GM13976 (cell line): ENCODE measurements at regions not wholly inside any gene's neighbourhood (a gene's known extent, or its start where the extent isn't known, plus 50 kb on each side); places are given as distances from the start of the nearest gene placed in this dataset.

Source experiments
- DNase-seq: peaks from one replicate; pipeline ENCODE4 v3.0.0; 2012; ENCODE audit warnings: low spot score
- in situ Hi-C: fragments of 300-500 bp; cut with MboI; formaldehyde crosslinking; loops from one replicate; pipeline ENCODE4 v1.12.0; 2022; ENCODE audit warnings: low sequenced_read_pairs, mixed read lengths, inconsistent platforms; ENCODE audit not compliant: unreplicated experiment
- TF ChIP-seq, protein P1 (sequence below): IDR thresholded peaks from 2 replicates; pipeline ENCODE4 v1.5.1; 2012; ENCODE audit warnings: borderline replicate concordance, mild to moderate bottlenecking; ENCODE audit not compliant: insufficient read depth; ENCODE audit errors: extremely low read depth, missing control alignments, control extremely low read depth

DNA sequence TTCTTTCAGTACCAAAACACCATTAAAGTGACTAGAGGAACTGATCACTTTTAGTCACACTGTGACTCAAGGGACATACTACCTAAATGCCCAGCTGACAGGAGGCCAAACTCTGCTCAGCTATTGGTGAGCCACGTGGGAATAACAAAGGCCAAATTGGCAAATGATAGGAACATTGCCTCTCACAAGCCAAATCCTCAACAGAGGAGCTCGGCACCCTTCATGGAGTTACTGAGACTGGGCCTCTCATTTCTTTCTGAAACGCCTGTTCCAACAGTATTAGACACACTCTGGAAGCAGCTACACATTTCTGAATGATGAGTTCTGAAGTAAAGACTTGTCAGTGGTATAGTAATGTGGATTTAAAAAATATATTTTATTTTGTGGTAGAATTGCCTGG lies 166.0 kb upstream of the COL8A1 start:
- in situ Hi-C loops: no loop called here
- no peak for DNase-seq
- TF ChIP-seq, protein P1, sequence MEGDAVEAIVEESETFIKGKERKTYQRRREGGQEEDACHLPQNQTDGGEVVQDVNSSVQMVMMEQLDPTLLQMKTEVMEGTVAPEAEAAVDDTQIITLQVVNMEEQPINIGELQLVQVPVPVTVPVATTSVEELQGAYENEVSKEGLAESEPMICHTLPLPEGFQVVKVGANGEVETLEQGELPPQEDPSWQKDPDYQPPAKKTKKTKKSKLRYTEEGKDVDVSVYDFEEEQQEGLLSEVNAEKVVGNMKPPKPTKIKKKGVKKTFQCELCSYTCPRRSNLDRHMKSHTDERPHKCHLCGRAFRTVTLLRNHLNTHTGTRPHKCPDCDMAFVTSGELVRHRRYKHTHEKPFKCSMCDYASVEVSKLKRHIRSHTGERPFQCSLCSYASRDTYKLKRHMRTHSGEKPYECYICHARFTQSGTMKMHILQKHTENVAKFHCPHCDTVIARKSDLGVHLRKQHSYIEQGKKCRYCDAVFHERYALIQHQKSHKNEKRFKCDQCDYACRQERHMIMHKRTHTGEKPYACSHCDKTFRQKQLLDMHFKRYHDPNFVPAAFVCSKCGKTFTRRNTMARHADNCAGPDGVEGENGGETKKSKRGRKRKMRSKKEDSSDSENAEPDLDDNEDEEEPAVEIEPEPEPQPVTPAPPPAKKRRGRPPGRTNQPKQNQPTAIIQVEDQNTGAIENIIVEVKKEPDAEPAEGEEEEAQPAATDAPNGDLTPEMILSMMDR: no peak

DNA sequence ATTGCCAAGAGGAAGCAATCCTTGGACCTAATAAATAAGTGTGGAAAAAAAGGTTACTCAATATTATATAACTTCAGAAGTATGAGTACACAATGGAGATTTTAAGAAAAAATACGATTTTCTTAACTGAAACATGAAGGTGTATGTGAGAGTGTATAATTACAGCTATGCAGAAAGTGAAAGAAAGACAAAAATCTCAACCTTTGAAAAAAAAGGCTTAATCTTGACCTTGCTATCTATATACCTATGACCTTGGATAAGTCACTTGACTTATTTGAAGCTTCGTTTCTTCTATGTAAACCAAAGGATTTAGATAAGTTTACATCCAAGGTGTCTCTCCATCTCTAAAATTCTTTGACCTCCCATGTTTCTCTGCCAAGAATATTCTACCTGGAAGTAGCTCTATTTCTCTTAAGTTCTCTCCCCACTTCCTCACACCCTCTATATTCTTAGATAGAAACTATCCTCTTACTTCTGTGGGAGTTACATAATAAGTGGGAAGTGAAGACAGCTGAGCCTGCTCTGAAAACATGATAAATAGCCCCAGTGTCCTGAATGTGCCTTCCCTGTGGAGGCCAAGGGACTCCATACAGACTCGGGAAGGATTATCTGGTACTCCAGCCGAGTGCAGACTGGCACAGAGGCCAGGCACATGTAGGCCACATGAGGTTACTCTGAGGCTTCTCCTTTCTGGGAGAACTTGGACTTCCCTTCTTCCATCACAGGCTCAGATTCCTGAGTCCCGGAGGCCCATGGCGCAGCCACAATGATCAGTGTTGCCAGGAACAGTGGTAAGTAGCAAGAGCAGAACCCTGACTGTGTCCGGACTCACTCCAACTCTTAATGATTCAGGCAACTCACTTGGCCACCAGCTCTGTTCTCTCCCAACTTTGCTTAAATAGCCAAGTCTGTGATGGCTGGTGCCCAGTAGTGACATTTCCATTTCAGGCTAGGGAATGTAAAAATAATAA lies 166.8 kb upstream of the COL8A1 start:
- no peak for DNase-seq
- in situ Hi-C loops: no loop called here
- TF ChIP-seq, protein P1: no peak

DNA sequence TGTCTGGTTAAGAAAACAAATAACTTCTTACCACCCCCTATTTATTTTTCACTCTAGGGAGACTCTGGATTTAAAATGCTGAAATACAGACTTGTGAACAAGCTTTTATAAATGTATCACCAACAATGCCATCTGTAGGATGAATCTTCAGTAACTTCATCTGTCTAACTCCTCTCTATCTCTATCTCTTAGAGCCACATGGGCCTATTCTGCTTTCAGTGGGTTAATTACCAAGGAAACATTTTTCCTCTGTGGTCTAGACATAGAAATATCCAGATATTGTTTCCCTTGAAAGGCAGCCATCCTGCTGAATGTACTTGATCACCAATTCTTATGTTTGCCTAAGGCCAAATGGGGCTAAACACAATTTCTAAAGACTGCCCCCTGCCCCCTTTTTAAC lies 167.6 kb upstream of the COL8A1 start:
- DNase-seq: no peak
- TF ChIP-seq, protein P1: no peak
- in situ Hi-C loops: no loop called here

DNA sequence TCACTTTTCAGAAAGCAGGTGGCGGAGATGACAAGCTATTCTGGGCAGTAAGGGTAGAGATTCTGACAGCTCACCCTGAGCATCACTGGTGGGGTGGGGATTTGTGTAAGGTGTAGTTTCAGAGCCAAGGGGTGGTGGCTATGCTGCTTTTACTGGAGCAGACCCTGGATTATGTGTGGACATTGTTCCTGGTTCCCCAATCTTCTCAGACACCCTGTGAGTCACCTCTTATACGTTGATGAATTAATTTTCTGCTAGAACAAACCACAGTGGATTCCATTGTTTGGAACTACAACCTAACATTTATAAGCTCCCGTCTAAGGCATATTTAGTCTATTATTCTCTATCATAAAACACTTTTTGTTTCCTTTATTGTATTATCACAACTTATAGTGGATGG lies 169.5 kb upstream of the COL8A1 start:
- in situ Hi-C loops: no loop called here
- no peak for DNase-seq

DNA sequence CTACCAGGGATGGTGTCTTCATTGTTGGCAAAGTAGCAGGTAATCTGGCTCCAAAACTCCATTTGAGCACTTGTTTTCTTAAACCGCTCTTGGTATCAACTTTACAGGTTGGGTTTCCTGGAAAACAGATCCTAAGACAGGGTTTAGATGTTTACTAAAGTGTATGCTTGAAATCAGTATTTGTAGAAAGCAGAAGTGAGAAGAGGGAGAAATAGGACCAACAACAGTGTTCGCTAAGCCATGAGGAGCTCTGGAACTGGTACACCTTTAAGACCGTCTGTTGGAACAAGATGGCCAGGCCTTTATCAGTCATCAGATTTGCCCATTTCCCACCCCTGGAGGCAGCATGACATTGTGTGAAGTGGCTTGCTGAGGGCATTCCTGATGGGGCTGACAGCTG lies 171.0 kb upstream of the COL8A1 start:
- TF ChIP-seq, protein P1: no peak
- in situ Hi-C loops: no loop called here
- DNase-seq: no peak

More for the DNA sequence above, 169.5 kb upstream of the COL8A1 start:
- TF ChIP-seq, protein P1: no peak

DNA sequence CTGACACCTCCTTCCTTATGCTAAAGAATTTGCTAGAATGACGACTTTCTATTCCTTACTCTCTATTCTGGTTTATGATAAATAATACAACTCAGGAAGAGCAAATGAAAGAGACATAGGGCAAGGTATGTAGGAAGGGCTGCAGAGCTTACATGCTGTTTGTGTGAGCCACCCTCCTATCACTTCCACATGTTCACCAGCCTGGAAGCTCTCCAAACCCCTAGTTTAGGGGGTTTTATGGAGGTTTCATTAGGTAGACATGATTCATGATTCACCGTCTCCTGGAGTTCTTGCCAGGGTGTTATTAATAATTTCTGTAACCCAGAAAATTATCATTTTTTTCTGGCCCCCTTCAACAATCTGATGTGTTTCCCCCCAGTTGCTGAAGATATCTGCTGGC lies 172.1 kb upstream of the COL8A1 start:
- no peak for DNase-seq
- in situ Hi-C loops: no loop called here
- TF ChIP-seq, protein P1: no peak
